ENCODE measurements at regions not wholly inside any gene's neighbourhood (a gene's known extent, or its start where the extent isn't known, plus 50 kb on each side); places are given as distances from the start of the nearest gene placed in this dataset.

DNA sequence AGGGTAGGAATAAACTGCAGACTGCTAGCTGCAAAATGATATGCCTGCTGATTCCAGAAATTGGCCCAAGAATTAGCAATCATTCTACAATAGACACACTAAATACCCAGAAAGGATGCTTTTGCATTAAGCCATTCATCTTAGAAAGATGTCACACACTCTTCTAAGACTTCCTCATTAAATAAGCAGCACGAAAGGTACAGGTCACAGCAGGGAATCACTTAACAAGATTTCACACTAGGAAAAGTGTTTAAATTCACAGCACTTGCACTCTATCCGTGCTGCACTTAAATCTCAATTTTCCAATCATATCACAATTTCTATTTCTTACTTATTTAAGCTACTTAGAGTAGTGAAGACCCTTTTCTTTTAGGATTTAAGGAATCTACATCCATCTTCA, 372.8 kb upstream of the CBLB start:
- no peak for TF ChIP-seq TAF1 (IDR thresholded peaks at IDR 0.05; ENCODE audit: low read depth, low read length)
- TF ChIP-seq POLR2AphosphoS5 (IDR thresholded peaks at IDR 0.05; ENCODE audit: low read depth, low read length) = no peak
- no peak for TF ChIP-seq POLR2A (IDR thresholded peaks at IDR 0.05; ENCODE audit: low read depth, low read length)
- no peak for TF ChIP-seq SPI1 (IDR thresholded peaks at IDR 0.05; ENCODE audit: low read depth, low read length)

All from GM12891 (cell line).